ENCODE measurements at regions not wholly inside any gene's neighbourhood (a gene's known extent, or its start where the extent isn't known, plus 50 kb on each side); places are given as distances from the start of the nearest gene placed in this dataset.

GRCh38 chr5:6183391-6184390 is 194.7 kb downstream of the MED10 start:
- no peak overlapping the region for H3K4me3 ChIP-seq
- WGBS: 89% methylated on average over 15 of the region's 17 CpGs
- peak; percentile 87 for DNase-seq (ENCODE audit: extremely low spot score)

GRCh38 chr5:6182271-6182815 is 196.0 kb downstream of the MED10 start:
- intact Hi-C loops (cut with DNase I): no loop called here
- Histone ChIP-seq H3K4me3 (no peak overlapping the region), H3K9me3 (no peaks in the 10 kb centered on the region), H3K27ac (replicated peaks in 1 of 4) (no peak overlapping the region), H3K4me1 (no peaks in the 10 kb centered on the region), H3K27me3 (peaks cover 0 to 3% (median 0%) of the 10 kb centered on the region in 4 donors), H3K36me3 (no peaks in the 10 kb centered on the region)
- 86% methylated on average over 20 of the region's 23 CpGs for WGBS
- no peak for TF ChIP-seq POLR2AphosphoS5 (IDR thresholded peaks at IDR 0.05)
- TF ChIP-seq POLR2A (IDR thresholded peaks at IDR 0.05; ENCODE audit: low read depth): no peak
- no peak for TF ChIP-seq EP300 (IDR thresholded peaks at IDR 0.05)
- no peak for TF ChIP-seq CTCF (IDR thresholded peaks at IDR 0.05)
- peak; percentile 86 for DNase-seq (ENCODE audit: extremely low spot score)

More at GRCh38 chr5:6183391-6184390, 194.7 kb downstream of the MED10 start:
- Histone ChIP-seq H3K27ac (replicated peaks in 1 of 4) (no peak overlapping the region), H3K27me3 (peaks cover 0 to 3% (median 0%) of the 10 kb centered on the region in 4 donors), H3K4me1 (no peaks in the 10 kb centered on the region), H3K36me3 (no peaks in the 10 kb centered on the region), H3K9me3 (no peaks in the 10 kb centered on the region)
- TF ChIP-seq POLR2A (IDR thresholded peaks at IDR 0.05; ENCODE audit: low read depth) (no peak), EP300 (IDR thresholded peaks at IDR 0.05) (no peak), CTCF (IDR thresholded peaks at IDR 0.05) (no peak), POLR2AphosphoS5 (IDR thresholded peaks at IDR 0.05) (no peak)
- intact Hi-C loops (cut with DNase I): no loop called here

GRCh38 chr5:6181871-6182270 is 196.5 kb downstream of the MED10 start:
- H3K27ac ChIP-seq (replicated peaks in 1 of 4): no peak overlapping the region
- H3K9me3 ChIP-seq: no peaks in the 10 kb centered on the region
- intact Hi-C loops (cut with DNase I): no loop called here
- WGBS: 87% methylated on average over 15 of the region's 15 CpGs
- DNase-seq (ENCODE audit: extremely low spot score): no peak
- H3K4me1 ChIP-seq: no peaks in the 10 kb centered on the region
- H3K36me3 ChIP-seq: no peaks in the 10 kb centered on the region
- no peak overlapping the region for H3K4me3 ChIP-seq
- H3K27me3 ChIP-seq: no peaks in the 10 kb centered on the region
- TF ChIP-seq EP300 (IDR thresholded peaks at IDR 0.05) (no peak), CTCF (IDR thresholded peaks at IDR 0.05) (no peak), POLR2A (IDR thresholded peaks at IDR 0.05; ENCODE audit: low read depth) (no peak), POLR2AphosphoS5 (IDR thresholded peaks at IDR 0.05) (no peak)

- Histone ChIP-seq H3K4me3 (no peak overlapping the region), H3K27ac (replicated peaks in 1 of 4) (no peak overlapping the region), H3K27me3 (no peaks in the 10 kb centered on the region), H3K36me3 (no peaks in the 10 kb centered on the region), H3K4me1 (no peaks in the 10 kb centered on the region), H3K9me3 (no peaks in the 10 kb centered on the region)
- no peak for TF ChIP-seq CTCF (IDR thresholded peaks at IDR 0.05)
- TF ChIP-seq POLR2A (IDR thresholded peaks at IDR 0.05; ENCODE audit: low read depth): no peak
- no peak for TF ChIP-seq EP300 (IDR thresholded peaks at IDR 0.05)
- no peak for TF ChIP-seq POLR2AphosphoS5 (IDR thresholded peaks at IDR 0.05)
- 67% methylated on average over 5 of the region's 5 CpGs for WGBS
- intact Hi-C loops (cut with DNase I): no loop called here
- peak; percentile 82 for DNase-seq (ENCODE audit: extremely low spot score)
These were observed 197.1 kb downstream of the MED10 start for GRCh38 chr5:6181147-6181729.
